HG03432 (cell line): ENCODE measurements at regions not wholly inside any gene's neighbourhood (a gene's known extent, or its start where the extent isn't known, plus 50 kb on each side); places are given as distances from the start of the nearest gene placed in this dataset.
"Not testable (repeated sequence)": the region's sequence is repeated elsewhere in the genome, so short reads cannot be mapped to it uniquely, and the experiment has no call there.

Source experiments
- ATAC-seq: cut with Tn5 transposase; IDR thresholded peaks from one replicate; pipeline ENCODE4 v1.9.1; 2021; ENCODE audit warnings: mild to moderate bottlenecking, moderate library complexity; ENCODE audit not compliant: unreplicated experiment

DNA sequence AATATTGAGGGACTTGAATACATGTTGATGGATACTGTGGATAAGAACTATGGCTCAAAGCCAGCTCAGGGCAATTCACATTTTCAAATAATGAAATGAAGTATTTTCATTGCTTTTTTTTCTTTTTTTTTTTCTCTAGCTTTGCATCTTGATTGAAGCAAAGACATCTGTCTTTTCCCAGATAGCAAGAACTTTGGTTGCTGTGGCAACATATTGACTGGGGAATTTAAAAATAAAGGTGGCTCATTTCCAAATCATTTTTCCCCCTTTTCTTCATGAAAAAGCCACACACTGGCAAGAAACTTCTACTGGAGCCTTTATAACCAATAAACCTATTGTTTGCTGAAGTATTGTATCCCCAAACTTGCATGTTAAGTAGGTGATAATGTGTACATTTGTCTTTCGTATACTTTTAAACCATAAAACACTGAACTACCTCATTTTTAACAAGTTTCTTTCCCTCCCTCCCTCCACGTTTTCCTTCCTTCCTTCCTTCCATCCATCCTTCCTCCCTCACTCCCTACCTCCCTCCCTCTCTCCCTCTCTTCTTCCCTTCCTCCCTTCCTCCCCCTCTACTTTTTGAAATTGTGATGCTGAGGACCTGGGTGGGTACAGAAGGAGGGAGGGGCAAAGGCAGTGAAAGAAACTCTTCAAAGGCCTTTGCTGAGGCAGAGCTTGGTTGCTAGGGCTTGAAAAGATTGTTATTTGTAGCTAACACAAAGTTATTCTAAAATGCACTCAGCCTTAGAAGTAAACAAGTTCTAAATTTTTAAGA, 343.5 kb upstream of the SPRY2 start:
- ATAC-seq, result no peak

DNA sequence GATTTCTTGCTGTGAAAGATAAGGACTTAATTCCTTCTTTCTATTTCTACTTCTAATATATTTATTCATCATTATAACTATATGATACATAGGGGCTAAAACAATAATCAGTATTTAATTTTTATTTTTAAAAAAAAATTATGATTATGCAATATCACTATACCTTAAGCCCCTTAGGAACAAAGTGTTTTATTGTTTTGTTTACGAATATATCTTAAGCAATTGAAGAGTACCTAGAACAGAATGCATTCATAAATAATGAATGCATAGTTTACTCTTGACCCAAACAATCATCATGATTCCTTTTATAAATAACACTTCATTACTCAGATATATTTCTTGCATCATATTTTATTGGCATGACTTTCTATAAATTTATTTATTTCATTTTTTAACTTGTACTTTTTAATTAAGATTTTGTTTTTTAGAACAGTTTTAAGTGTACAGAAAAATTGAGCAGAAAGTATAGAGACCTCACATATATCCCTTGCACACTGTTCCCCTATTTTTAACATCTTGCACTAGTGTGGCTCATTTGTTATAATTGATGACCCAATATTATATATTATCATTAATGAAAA, 339.9 kb upstream of the SPRY2 start:
- no peak for ATAC-seq

DNA sequence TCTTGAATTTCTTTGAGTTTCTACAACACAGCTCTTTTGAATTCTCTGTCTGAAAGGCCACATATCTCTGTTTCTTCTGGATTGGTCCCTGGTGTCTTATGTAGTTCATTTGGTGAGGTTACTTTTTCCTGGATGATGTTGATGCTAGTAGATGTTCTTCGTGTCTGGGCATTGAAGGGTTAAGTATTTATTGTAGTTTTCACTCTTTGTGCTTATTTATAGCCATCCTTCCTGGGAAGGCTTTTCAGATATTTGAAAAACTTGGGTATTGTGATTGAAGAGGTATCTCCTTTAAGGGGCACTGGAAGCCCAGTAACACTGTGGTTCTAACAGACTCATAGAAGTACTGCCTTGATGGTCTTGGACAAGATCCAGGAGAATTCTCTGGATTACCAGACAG, 338.5 kb upstream of the SPRY2 start:
- no peak for ATAC-seq

- ATAC-seq, result no peak
Measured at GRCh38 chr13:80677227-80677626, 336.3 kb upstream of the SPRY2 start.

- ATAC-seq, result not testable (repeated sequence)
Measured at GRCh38 chr13:80675442-80675841, 334.5 kb upstream of the SPRY2 start.

- ATAC-seq, result no peak
Measured at GRCh38 chr13:80671773-80672172, 330.8 kb upstream of the SPRY2 start.

DNA sequence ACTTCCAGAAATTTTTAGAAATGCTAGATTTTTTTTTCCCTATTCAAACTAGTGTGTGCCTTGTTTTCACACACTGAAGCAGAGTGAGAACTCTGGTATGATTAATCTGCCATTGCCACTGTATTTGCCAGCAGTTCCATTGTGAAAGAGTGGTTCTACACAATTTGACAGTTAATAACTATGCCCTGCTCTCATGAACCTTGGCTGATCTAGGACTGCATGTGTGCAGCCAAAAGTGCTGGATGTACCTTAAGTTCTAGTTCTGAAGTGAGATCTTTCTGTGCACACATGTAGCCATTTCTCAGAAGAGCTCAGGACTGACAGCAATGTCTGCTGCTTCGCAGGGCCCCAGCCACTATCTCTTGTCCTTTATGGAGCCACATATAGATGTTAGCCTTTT, 328.2 kb upstream of the SPRY2 start:
- ATAC-seq, result no peak

- no peak for ATAC-seq
Measured at GRCh38 chr13:80668452-80668851, 327.5 kb upstream of the SPRY2 start.

GRCh38 chr13:80666782-80667552, 326.0 kb upstream of the SPRY2 start:
- ATAC-seq, result no peak

DNA sequence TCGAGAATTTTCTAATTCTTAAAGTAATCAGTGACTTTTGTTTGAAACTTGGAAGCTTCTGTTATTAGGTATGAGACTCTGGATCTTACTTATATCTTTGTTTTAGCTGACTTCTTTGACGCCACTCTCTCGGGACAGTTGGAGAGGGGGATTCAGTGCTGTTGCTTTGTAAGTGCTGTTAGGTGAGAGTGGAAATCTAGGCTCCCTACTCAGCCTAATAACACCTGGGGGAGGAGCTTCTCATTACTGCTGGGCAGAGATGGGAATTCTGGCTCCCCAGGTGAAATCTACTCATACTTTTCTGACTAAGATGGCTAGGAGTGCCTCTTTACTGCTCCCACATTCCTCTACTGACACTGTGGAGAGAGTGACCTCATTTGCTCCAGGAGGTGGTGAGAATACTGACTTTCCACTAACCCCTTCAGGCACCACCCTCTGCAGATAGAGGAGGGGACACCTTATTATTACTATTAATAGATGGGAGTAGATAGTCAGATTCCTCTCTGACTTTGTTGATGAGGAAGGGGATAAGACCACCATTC, 324.9 kb upstream of the SPRY2 start:
- ATAC-seq, result no peak

DNA sequence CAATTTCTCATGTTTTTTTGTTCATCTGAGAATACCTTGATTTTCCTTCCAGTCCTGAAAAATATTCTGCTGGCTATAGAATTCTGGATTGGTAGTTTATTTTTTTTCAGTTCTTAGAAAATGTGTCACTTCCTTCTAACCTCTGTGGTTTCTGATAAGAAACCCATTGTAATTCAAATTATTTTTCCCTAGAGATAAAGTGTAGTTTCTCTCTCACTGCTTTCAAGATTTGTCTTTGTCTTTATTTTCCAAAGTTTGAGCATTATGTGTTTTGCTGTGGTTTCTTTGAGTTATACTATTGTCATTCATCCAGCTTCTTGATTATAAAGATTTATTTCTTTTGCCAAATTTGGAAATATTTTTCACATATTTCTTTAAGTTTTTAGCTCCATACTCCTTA, 324.0 kb upstream of the SPRY2 start:
- ATAC-seq, result no peak

GRCh38 chr13:80663788-80664187, 322.9 kb upstream of the SPRY2 start:
- ATAC-seq, result no peak

- no peak for ATAC-seq
Measured at GRCh38 chr13:80658705-80659104, 317.8 kb upstream of the SPRY2 start.

- ATAC-seq, result no peak
Measured at GRCh38 chr13:80656512-80656904, 315.6 kb upstream of the SPRY2 start.

- no peak for ATAC-seq
Measured at GRCh38 chr13:80655778-80656511, 315.0 kb upstream of the SPRY2 start.

DNA sequence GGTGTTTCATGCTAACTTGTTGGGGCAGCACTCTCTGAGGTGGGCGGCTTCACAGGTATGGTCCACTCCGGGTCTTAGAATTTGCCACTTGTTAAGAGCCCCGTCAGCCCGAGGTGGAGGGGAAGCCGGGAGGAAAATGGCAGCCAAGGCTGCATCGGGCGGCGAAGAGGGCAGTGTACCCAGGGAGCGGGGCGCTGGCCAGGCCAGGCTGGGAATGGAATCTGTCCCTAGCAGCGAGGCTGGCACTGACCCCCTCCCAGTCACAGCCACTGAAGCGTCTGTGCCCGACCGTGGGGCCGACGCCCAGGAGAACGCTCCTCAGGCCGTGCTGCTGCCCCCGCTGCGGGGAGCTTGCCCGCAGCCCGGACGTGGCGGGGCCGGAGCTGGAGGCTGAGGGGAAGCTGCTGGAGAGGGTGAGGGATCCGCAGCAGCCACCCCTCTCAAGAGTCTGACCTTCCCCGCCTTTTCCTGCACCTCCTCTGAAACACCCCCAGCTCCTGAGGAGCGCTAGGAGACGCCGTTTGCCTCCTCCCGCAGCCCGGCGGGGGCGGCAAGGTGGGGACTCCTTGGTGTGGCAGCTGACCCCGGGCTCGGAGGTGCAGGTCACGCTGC, 313.8 kb upstream of the SPRY2 start:
- ATAC-seq, result no peak

- no peak for ATAC-seq
Measured at GRCh38 chr13:80649274-80649673, 308.3 kb upstream of the SPRY2 start.

DNA sequence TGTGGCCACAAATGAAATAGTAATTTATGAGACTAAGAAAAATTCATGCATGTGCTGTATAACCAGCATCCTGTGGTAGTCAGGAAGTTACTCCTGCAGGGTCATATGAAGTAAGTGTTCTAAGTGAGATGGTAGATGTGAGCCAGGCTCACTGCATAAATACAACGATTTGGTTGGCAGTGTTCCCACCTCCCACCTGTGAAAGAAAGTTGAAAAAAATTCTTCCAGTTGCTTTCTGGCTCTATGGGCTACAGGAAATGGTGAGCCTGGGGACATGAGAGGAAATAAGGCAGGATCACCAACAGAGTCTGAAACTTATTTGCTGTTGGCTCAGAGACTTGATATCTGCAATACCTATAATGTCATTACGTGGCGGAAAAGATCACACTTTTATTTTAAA, 301.7 kb upstream of the SPRY2 start:
- ATAC-seq, result no peak

DNA sequence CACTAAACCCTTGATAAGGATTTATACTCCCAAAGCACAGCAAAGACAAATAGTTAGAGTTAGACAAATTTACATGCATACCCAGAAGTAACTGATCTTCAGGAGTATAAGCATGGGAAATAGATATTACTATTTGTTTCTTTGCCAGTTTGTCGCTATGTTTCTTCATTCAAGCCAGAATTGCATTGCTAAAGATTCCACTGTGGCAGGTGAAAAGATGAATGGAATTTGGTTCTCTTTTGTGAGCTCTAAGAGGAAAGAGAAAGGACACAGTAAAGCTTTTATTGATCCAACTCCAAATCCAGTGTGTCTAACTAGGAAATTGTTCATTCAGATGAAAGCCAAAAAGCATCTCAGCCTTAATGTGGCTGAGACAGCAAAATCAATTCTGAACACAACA, 292.3 kb upstream of the SPRY2 start:
- no peak for ATAC-seq

DNA sequence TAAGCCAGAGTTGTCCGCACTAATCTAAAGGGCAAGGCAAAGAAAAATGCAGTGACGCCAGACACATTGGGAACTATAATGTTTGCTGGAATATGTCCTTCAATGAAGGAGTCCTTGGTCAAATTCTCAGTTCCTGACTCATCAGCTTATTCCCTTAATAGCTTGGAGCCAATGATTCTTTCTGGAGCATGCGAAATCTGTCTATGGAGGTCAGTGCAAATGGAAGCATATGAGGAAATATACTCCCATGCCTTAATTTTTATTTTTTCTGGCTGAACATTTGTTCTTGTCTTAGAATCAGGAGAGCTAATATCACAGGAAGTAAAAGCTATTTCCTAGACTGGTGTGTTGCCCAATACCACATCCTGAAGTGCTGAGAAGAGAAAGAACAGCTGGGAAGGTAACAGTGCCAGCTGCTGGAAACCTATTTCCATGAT, 289.8 kb upstream of the SPRY2 start:
- ATAC-seq, result no peak

GRCh38 chr13:80618781-80619180, 277.9 kb upstream of the SPRY2 start:
- ATAC-seq, result no peak
